ENCODE measurements at regions not wholly inside any gene's neighbourhood (a gene's known extent, or its start where the extent isn't known, plus 50 kb on each side); places are given as distances from the start of the nearest gene placed in this dataset.

DNA sequence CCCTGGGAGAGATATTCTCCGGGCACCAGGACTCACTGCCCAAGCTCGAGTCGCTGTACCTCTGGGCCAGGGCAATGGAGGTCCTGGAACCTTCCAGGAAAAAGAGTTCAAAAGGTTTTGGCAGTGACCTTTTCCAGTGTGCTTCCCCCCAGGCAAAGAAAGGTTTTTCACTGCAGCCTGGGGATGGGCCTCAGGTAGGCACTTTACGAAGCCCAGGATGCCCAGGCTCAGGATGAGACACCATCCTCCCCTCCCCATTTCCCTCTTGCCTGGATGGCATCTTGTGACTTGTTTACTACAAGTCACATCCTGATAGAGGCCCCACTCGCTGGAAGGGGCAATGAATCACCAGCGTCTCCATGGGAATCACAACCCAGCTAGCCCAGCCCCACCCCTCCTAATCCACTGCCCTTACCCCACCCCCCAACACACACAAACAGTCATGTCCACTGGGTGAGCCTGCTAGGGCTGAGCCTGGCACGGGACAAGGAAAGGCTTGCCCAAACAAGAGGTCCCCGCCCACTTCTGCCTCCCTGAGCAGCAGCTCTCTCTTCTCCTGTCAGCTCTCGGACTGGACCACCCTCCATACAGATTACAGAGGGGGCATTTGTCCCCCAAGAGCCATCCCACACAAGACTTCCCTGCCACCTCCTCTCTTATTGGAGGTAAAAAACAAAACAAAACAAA lies 93.8 kb upstream of the SMNDC1 start:
- no peak for DNase-seq (ENCODE audit: low read depth)

DNA sequence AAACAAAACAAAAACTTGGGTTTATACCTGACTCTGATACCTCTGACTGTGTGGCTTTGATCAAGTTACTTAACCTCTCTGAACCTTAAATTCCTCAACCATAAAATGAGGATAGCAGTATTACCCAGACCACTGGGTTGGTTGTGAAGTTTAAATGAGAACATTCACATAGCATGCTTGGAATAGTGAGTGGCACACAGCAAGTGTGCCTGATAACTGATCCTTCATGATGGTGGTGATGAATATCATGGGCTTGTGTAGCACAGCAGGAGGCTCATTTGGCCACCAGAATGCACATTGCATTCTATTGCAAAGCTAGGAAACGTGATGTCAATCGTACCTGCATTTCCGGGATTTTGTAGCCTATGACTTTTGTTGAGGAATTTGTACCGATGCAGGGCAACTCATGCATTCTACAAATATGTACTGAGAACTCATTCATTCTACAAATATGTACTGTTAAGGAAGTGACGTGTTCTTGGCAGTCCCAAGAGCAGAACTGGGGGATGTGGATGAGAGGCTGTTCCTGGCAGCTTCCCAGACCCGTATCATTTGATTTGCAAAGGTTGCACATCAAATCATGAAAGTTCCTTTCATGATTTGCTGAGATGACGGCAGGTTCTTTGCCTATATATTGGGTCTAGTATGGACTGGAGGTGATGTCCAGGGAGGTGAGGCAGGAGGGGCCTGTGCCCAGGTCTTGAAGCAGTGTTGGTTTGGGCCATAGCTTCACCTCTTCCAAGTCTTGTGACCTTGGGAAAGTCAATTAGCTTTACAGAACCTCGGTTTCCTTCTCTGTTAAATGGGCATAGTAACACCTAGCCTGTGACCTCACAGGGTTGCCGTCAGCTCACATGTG lies 94.6 kb upstream of the SMNDC1 start:
- no peak for DNase-seq (ENCODE audit: low read depth)

DNA sequence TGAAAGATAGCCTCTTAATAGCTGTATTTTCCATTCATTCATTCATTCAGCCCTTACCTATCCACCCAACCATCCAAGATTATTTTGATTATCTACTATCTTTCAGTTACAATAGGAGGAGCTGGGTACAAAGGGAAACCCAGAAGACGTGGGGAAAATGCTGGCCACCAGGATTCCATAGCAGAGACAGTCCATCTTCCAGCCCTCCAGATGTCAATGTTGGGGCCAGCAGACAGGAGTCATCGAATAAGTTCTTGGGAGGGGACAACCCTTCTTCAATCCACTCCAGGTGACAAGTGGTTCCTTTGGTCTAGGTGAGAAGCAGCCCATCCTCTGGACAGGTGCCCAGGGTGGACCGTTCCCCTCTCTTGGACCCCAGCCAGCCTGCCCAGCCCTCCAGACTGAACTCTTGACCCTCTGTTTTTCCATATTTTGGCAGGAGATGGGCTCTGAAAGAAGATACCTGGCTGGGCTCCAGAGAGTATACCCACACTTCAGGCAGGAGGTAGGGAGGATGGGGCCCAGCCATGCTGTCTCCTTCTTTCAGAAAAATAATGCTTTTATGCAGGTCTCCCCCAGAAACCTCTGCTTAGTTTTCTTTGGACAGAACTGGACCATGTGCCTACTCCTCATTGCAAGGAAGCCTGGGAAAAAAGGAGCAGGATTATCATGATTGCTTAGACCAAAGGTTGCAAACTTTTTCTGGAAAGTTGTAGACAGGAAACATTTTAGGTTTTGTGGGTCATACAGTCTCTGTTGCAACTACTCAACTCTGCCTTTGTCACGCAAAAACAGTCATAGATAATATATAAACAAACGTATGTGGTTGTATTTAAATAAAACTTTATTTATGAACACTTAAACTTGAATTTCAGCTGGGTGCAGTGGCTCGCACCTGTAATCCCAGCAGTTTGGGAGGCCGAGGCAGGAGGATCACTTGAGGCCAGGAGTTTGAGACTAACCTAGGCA lies 95.5 kb upstream of the SMNDC1 start:
- no peak for DNase-seq (ENCODE audit: low read depth)

DNA sequence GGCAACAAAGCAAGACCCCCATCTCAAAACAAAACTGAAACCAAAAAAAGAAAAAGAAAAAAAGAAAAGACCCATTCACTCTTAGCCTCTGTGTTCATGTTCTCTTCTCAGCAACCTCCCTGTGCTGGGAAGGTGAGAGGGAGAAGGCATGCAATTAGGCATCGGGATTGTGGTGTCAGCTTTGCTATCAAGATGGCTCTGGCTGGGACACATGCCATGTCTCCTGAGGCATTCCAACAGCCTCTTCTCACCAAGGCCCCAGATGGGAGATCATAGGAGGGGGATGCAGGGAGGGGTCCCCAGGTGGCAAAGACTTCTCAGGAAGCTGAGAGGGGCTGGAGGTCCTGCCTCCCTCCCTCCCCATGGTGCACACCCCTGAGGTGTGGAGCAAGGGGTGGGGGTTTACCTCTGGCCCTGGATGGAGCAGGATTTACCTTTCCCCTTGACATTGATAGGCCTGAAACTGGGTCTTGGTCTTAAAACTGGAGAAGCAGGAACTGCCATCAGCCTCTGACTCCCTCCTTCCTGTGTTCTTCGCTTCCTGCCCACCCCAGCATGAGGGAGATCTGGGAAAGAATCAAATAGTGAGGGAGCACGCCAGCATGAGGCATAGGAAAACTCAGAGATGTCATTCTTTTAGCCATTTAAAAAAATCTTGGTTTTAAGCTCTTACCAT lies 96.2 kb upstream of the DUSP5 start:
- DNase-seq (ENCODE audit: low read depth), result no peak

GRCh38 chr10:110402077-110402416 lies 95.7 kb upstream of the DUSP5 start:
- DNase-seq (ENCODE audit: low read depth), result no peak

GRCh38 chr10:110403593-110403992 lies 94.1 kb upstream of the DUSP5 start:
- no peak for DNase-seq (ENCODE audit: low read depth)

GRCh38 chr10:110404413-110404812 lies 93.3 kb upstream of the DUSP5 start:
- no peak for DNase-seq (ENCODE audit: low read depth)

- no peak for DNase-seq (ENCODE audit: low read depth)
Measured at GRCh38 chr10:110404825-110405224, 92.9 kb upstream of the DUSP5 start.

DNA sequence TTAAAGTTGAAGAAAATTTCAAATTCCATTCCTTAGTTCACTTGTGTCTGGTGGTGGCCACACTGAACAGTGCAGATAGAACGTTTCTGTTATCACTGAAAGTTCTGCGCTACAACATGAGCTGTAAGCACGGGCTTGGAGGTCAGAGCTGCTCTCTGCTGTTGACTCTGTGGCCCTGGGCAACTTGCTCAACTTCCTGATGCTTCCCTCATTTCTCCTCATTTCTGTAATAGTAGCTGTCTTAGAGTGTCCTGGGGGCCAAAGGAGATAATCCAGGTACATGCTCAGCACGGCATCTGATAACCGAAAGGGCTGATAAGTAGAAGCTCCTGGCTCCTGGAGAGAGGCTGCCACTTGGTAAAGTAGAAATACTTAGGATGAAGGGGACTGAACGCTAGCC lies 92.3 kb upstream of the DUSP5 start:
- no peak for DNase-seq (ENCODE audit: low read depth)

GRCh38 chr10:110407301-110408170 lies 90.2 kb upstream of the DUSP5 start:
- DNase-seq (ENCODE audit: low read depth), result no peak

GRCh38 chr10:110408203-110408871 lies 89.4 kb upstream of the DUSP5 start:
- DNase-seq (ENCODE audit: low read depth), result no peak

DNA sequence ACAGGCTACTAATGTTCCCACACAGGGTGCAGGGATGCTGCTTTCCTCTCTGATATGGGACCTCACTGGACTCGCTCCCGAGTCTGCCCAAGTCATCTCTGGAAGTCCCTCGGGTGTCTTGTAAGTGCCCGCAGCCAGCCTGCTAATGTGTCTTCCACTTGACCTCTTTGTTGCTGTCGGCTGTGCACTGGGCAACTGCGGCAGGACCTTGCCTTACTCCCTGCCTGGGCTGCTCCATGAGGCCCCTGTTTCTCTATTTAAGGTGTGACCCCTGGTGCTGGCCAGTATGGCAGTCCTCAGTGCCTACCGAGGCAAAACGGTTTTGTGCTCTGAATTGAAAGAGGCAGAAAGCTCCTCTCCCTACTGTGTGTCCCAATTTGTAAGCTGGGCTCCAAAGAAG lies 88.8 kb upstream of the DUSP5 start:
- no peak for DNase-seq (ENCODE audit: low read depth)

DNA sequence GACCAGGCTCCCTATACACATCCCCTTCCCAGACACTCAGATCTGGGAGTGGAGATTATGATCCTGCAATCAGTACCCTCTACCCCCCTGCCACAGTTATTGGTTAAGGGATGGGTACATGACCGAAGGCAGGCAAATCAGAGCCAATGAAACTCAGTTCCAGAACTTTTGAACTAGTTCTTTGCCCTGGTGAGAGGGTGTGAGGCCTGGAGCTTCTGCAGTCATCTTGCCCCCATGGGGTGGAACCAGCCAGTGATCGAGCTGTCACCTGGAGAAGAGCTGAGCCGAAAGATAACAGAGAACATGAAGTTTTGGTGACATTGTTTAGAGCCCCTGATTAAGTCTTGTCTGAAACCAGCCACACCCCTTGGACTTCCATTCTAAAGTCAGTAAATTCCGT lies 88.2 kb upstream of the DUSP5 start:
- DNase-seq (ENCODE audit: low read depth), result no peak

DNA sequence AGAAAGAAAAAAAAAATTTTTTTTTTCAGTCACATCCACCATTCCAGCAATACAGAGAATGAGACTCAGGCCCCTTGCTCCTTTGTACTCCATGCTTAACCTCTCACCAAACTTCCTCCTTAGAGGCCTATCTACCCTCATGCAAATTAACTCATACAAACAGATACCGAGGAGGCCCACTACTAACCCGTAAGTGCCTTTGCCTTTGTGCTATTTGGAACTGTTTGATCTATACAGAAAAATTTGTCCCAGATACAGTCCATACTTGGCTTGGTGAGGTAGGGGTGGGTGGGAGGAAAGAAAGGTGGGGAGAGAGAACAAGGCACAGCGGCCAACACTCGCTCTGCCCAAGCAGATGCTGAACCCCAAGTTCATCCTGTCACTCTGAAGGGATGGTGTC lies 87.8 kb upstream of the DUSP5 start:
- no peak for DNase-seq (ENCODE audit: low read depth)

DNA sequence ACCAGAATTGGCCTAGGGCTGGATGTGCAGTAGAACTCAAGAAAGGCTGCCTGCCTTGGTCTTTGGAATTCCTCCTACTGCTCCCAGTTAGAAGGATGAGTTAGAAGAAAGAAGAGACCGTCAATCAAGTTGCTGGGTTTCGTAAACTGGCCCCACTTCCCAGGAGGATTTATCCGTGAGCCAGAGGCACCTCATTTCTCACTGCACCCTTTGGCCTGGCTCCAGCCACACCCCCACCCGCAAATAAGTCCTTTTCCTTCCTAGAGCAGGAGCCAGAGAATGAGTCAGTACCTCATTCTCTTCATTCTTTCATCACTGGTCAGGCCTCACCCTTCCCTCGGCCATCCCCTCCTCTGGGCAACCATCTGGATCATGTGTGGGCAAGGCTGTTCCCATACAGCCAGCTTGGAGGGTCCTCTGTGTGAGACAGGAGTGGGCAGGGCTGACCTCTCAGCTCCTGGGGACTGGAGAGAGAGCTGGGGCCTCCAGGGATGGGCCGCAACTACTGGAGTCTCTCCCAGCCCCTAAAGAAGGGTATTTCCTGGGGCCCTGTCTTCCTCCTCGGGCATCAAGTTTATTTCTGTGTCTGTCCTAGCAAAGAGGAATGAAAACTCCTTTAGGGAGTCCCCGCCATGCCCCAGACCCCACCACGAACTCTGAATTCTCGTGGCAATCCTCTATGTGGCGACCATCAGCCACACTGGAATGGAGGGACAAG lies 87.2 kb upstream of the DUSP5 start:
- no peak for DNase-seq (ENCODE audit: low read depth)

GRCh38 chr10:110411047-110411410 lies 86.7 kb upstream of the DUSP5 start:
- no peak for DNase-seq (ENCODE audit: low read depth)

GRCh38 chr10:110413049-110413783 lies 84.5 kb upstream of the DUSP5 start:
- DNase-seq (ENCODE audit: low read depth), result no peak

DNA sequence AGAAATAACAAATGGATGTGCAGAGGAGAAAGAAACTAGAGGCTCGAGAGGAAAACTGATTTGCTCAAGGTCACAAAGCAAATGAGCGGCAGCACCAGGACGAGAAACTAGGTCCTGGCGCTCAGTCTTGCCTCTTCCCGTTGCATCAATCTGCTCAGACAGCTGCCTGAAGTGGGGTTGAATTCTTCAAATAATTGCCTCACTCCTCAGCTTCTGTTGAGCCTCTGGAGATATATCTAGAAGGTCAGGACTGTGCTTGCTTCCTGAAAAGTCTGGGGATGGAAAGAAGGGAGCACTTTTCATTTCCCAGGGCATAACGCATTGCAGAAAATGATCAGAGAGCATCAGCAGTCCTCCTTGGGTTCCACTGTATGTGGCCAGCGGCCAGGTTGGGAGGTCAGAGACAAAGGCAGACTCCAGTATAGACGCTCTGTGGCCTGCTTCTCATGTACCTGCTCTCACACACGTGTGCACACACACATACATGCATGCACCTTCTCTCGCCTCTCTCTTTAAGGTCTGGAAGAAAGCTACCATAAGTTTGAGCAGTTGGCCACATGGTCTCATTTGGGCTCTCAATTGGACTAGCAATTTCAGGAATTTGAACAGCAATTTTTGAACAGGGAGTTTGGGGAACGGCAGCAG lies 83.7 kb upstream of the DUSP5 start:
- no peak for DNase-seq (ENCODE audit: low read depth)
